ENCODE measurements at regions not wholly inside any gene's neighbourhood (a gene's known extent, or its start where the extent isn't known, plus 50 kb on each side); places are given as distances from the start of the nearest gene placed in this dataset.

- no peak for TF ChIP-seq POLR2AphosphoS5 (IDR thresholded peaks at IDR 0.05; ENCODE audit: insufficient read depth in 1 of 2, low read depth in 1 of 2)
- TF ChIP-seq CTCF (IDR thresholded peaks at IDR 0.05), result no peak
These were observed 274.4 kb downstream of the KIF20B start for GRCh38 chr10:89975771-89976170.

Data from vagina (tissue), 2 donors.